Activated CD4-positive, alpha-beta memory T cell treated with anti-CD3 and anti-CD28 coated beads, Interleukin-2, amount 10 ng/mL, durations not matched to agents 7 days and 5 days (primary cell): ENCODE measurements at regions not wholly inside any gene's neighbourhood (a gene's known extent, or its start where the extent isn't known, plus 50 kb on each side); places are given as distances from the start of the nearest gene placed in this dataset.
A peak's percentile ranks its signal among the peaks of the same experiment; 100 is the strongest.
"Not testable (repeated sequence)": the region's sequence is repeated elsewhere in the genome, so short reads cannot be mapped to it uniquely, and the experiment has no call there.

Experiments used
- CTCF ChIA-PET: fragments of 350-600 bp; sonication (Branson Sonifier 250); formaldehyde crosslinking; loops from one replicate; lab custom pipeline; 2021; ENCODE audit warnings: antibody characterized with exemption, inconsistent platforms; lab: Charles Lee
- POLR2A ChIA-PET: fragments of 350-600 bp; sonication (Branson Sonifier 250); formaldehyde crosslinking; loops from one replicate; lab custom pipeline; 2021; ENCODE audit warnings: antibody characterized with exemption; lab: Charles Lee
- DNase-seq: peaks from one replicate; pipeline ENCODE4 v3.0.0-alpha.2; 2020
- H3K27ac Mint-ChIP-seq: one replicate; pipeline ENCODE4 v1.8.0; 2021; ENCODE audit warnings: mild to moderate bottlenecking, mixed read lengths
- H3K27me3 Mint-ChIP-seq: one replicate; pipeline ENCODE4 v1.8.0; 2021; ENCODE audit warnings: mixed read lengths
- H3K36me3 Mint-ChIP-seq: one replicate; pipeline ENCODE4 v1.8.0; 2021; ENCODE audit warnings: low read depth, mixed read lengths
- H3K4me1 Mint-ChIP-seq: one replicate; pipeline ENCODE4 v1.8.0; 2021; ENCODE audit warnings: mixed read lengths
- H3K4me3 Mint-ChIP-seq: one replicate; pipeline ENCODE4 v1.8.0; 2021; ENCODE audit warnings: mild to moderate bottlenecking, mixed read lengths
- H3K9me3 Mint-ChIP-seq: one replicate; pipeline ENCODE4 v1.8.0; 2021; ENCODE audit warnings: mixed read lengths

DNA sequence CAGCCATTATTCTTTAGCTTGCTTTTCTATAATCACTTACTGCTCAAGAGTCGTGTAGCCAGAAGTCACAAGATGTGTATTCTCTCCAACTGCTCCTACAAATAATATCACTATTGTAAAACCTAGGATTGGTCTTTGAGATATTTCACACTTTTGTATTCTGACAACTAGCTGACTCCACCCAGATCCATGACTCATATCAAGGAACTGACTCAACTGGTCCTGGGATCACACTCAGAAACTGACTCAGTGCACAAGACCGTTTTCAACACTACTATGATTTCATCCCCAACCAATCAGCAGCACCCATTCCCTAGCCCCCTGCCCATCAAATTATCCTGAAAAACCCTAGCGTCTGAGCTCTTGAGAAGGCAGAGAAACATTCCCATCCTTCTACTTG, 56.5 kb upstream of the ORC5 start:
- Mint-ChIP-seq H3K27me3 (peaks cover 31% of the 10 kb centered on the region), H3K9me3 (peaks cover 3% of the 10 kb centered on the region), H3K27ac (no peak overlapping the region), H3K4me1 (no peaks in the 10 kb centered on the region), H3K36me3 (no peaks in the 10 kb centered on the region), H3K4me3 (no peak overlapping the region)
- ChIA-PET POLR2A (no interaction called here), CTCF (no interaction called here)
- DNase-seq, result no peak

DNA sequence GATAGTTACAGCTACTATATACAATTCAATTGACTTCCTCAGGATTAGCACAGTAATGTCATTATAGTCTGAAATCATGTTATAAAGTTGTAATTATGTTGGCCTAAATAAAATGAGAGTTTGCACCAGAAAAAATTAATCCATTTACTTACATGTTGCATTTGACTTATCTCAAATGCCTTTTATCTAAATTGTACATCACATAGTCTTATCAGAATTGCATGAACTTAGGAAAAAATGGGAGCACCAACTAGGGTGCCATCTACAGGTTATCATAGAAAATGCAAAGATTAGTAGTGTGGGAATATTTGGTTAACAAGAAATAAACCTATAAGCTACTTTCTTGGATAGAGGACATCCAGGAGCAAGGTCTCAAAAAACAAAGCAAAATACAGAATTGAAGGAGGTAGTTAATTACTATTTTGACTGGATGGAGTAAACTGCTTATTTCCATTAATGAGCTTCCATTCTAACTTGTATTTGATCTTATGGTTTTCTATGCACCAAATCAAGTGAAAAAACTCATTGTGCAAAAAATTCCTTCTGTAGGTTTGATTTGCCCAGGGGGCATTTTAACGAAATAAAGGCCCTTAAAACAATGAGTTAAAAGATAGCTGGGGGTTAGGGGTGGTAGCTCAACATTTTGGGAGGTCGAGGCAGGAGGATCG, 60.0 kb upstream of the ORC5 start:
- POLR2A ChIA-PET, result no interaction called here
- CTCF ChIA-PET, result interaction anchor here (1.0 to 3.6 kb wide), 5 partner anchors 12 to 694 kb away, joined by 3 to 25 read pairs (median 4); no protein-coding TSS in a partner anchor
- Mint-ChIP-seq H3K4me3 (no peak overlapping the region), H3K4me1 (no peaks in the 10 kb centered on the region), H3K27ac (no peak overlapping the region), H3K36me3 (no peaks in the 10 kb centered on the region), H3K27me3 (peaks cover 21% of the 10 kb centered on the region), H3K9me3 (peaks cover 3% of the 10 kb centered on the region)
- DNase-seq, result no peak

DNA sequence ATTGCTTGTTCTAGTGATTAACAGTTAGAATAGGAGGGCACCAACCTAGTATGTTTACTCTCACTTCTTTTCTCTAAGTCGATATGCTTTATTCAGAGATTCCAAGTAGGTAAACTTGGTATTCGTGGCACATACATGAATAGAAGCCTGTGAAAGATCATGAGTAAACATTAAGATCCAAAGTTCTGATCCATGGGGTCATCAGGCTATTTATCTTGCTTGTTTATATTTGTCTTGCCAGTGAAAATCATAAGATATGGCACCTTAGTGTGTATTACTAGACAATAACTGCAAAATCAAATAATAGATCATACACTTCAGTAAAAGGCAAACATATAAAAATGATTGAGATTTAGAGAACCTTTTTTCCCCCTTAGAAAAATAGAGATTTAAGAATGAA, 56.5 kb upstream of the LHFPL3 start:
- Mint-ChIP-seq H3K27ac (no peak overlapping the region), H3K4me1 (peaks cover 2% of the 10 kb centered on the region), H3K27me3 (peaks cover 14% of the 10 kb centered on the region), H3K36me3 (no peaks in the 10 kb centered on the region), H3K9me3 (no peaks in the 10 kb centered on the region), H3K4me3 (no peak overlapping the region)
- POLR2A ChIA-PET, result no interaction called here
- CTCF ChIA-PET, result no interaction called here
- no peak for DNase-seq

DNA sequence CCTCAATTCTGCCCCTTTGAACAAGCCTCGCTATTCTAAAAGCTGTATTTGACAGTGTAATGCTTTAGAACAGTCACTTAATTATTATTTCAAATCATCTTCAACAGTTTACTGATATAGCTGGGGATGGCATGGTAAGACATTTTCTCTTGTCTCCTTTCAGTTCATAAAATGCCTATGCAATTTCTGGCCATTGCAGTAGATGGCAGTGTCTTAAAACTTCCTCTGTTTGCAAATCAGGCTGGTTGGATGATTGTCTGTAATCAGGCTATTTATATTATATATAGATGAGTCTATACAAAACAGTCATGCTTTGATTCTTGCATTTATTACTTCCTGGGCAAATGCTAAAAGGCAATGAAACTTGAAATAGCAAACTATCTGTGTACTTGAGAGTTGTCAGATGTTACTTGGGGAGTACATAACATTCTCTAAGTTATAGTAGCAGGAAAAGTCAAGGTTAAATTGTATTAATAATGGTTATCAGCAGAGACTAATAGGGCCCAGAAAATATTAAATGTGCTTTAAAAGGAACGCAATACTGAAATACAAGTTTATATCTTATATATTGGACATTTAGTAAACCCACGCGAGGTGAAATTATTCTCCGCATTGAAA, 55.5 kb upstream of the LHFPL3 start:
- peaks cover 13% of the 10 kb centered on the region for H3K27me3 Mint-ChIP-seq
- H3K9me3 Mint-ChIP-seq, result no peaks in the 10 kb centered on the region
- POLR2A ChIA-PET, result no interaction called here
- H3K27ac Mint-ChIP-seq, result no peak overlapping the region
- CTCF ChIA-PET, result no interaction called here
- DNase-seq, result no peak
- no peaks in the 10 kb centered on the region for H3K36me3 Mint-ChIP-seq
- H3K4me3 Mint-ChIP-seq, result no peak overlapping the region
- H3K4me1 Mint-ChIP-seq, result peaks cover 2% of the 10 kb centered on the region

DNA sequence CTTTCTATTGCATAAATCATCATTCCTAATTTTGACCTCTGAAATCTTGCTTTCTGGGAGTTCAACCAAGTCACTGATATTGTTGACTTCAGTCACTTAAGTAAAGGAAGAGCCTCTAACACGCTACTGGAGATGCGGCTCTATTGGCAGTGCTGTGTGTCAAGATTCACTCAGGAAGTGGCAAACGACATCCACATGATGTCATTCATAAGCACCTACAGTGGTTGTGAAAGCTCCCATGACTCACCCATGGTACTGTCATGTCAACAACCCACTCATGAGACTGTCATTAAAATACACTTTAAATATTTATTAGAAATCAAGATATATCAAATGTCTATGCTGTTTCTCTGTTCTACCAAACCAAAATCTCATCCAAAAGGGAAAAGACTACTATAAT, 52.5 kb upstream of the LHFPL3 start:
- Mint-ChIP-seq H3K4me3 (no peak overlapping the region), H3K36me3 (no peaks in the 10 kb centered on the region), H3K9me3 (no peaks in the 10 kb centered on the region), H3K27me3 (peaks cover 5% of the 10 kb centered on the region), H3K4me1 (peaks cover 2% of the 10 kb centered on the region), H3K27ac (no peak overlapping the region)
- ChIA-PET CTCF (no interaction called here), POLR2A (no interaction called here)
- DNase-seq, result peak; percentile 22

DNA sequence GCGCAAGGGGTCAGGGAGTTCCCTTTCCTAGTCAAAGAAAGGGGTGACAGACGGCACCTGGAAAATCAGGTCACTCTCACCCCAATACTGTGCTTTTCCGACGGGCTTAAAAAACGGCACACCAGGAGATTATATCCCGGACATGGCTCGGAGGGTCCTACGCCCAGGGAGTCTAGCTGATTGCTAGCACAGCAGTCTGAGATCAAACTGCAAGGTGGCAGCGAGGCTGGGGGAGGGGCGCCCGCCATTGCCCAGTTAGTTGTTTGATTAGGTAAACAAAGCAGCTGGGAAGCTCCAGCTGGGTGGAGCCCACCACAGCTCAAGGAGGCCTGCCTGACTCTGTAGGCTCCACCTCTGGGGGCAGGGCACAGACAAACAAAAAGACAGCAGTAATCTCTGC, 51.7 kb upstream of the LHFPL3 start:
- H3K27ac Mint-ChIP-seq, H3K27me3 Mint-ChIP-seq, DNase-seq, H3K9me3 Mint-ChIP-seq, H3K36me3 Mint-ChIP-seq, POLR2A ChIA-PET, H3K4me1 Mint-ChIP-seq, CTCF ChIA-PET, H3K4me3 Mint-ChIP-seq: not testable (repeated sequence)
